ENCODE measurements at regions not wholly inside any gene's neighbourhood (a gene's known extent, or its start where the extent isn't known, plus 50 kb on each side); places are given as distances from the start of the nearest gene placed in this dataset.

DNA sequence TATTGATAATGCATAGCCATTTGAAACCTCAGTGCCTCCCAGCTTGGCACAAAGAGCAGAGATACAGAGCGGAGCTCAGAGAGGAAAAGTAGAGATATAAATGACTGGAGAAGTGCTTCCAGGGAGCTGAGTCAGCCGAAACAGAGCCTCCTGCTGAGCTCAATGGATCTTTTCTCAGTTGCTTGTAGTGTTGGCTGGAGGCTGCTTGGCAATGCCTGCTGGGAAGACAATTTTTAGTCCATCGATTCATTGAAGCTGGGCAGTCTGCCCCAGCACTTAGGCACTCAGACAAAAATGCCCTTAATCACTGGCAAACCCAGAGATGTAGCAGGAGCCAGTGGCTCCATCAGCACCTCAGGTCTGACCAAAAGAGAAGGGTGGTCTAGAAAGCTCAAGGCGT is 81.3 kb upstream of the SETBP1 start:
- no peak for DNase-seq
- Mint-ChIP-seq H3K4me1 (ENCODE audit: low read depth, unreplicated experiment) (no peaks in the 10 kb centered on the region), H3K9me3 (ENCODE audit: unreplicated experiment) (no peaks in the 10 kb centered on the region), H3K4me3 (ENCODE audit: unreplicated experiment) (no peak overlapping the region), H3K27ac (ENCODE audit: unreplicated experiment) (no peak overlapping the region), H3K36me3 (ENCODE audit: unreplicated experiment) (no peaks in the 10 kb centered on the region), H3K27me3 (ENCODE audit: unreplicated experiment) (no peaks in the 10 kb centered on the region)
- TF ChIP-seq, protein P1, sequence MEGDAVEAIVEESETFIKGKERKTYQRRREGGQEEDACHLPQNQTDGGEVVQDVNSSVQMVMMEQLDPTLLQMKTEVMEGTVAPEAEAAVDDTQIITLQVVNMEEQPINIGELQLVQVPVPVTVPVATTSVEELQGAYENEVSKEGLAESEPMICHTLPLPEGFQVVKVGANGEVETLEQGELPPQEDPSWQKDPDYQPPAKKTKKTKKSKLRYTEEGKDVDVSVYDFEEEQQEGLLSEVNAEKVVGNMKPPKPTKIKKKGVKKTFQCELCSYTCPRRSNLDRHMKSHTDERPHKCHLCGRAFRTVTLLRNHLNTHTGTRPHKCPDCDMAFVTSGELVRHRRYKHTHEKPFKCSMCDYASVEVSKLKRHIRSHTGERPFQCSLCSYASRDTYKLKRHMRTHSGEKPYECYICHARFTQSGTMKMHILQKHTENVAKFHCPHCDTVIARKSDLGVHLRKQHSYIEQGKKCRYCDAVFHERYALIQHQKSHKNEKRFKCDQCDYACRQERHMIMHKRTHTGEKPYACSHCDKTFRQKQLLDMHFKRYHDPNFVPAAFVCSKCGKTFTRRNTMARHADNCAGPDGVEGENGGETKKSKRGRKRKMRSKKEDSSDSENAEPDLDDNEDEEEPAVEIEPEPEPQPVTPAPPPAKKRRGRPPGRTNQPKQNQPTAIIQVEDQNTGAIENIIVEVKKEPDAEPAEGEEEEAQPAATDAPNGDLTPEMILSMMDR (IDR thresholded peaks at IDR 0.05; ENCODE audit: partially characterized antibody, unreplicated experiment) = no peak

GRCh38 chr18:44601447-44601846 is 79.2 kb upstream of the SETBP1 start:
- Mint-ChIP-seq H3K36me3 (ENCODE audit: unreplicated experiment) (no peaks in the 10 kb centered on the region), H3K4me3 (ENCODE audit: unreplicated experiment) (no peak overlapping the region), H3K9me3 (ENCODE audit: unreplicated experiment) (no peaks in the 10 kb centered on the region), H3K4me1 (ENCODE audit: low read depth, unreplicated experiment) (no peaks in the 10 kb centered on the region), H3K27ac (ENCODE audit: unreplicated experiment) (no peak overlapping the region), H3K27me3 (ENCODE audit: unreplicated experiment) (no peaks in the 10 kb centered on the region)
- DNase-seq = no peak
- TF ChIP-seq, protein P1 (IDR thresholded peaks at IDR 0.05; ENCODE audit: partially characterized antibody, unreplicated experiment) = no peak

- DNase-seq = no peak
- Mint-ChIP-seq H3K4me3 (ENCODE audit: unreplicated experiment) (no peak overlapping the region), H3K27me3 (ENCODE audit: unreplicated experiment) (no peaks in the 10 kb centered on the region)
These were observed 78.3 kb upstream of the SETBP1 start for GRCh38 chr18:44602380-44602779.

GRCh38 chr18:44602845-44603244 is 77.8 kb upstream of the SETBP1 start:
- Mint-ChIP-seq H3K4me1 (ENCODE audit: low read depth, unreplicated experiment) (no peaks in the 10 kb centered on the region), H3K9me3 (ENCODE audit: unreplicated experiment) (no peaks in the 10 kb centered on the region), H3K27ac (ENCODE audit: unreplicated experiment) (no peak overlapping the region), H3K36me3 (ENCODE audit: unreplicated experiment) (no peaks in the 10 kb centered on the region), H3K4me3 (ENCODE audit: unreplicated experiment) (no peak overlapping the region), H3K27me3 (ENCODE audit: unreplicated experiment) (no peaks in the 10 kb centered on the region)
- TF ChIP-seq, protein P1 (IDR thresholded peaks at IDR 0.05; ENCODE audit: partially characterized antibody, unreplicated experiment) = no peak
- no peak for DNase-seq

More at GRCh38 chr18:44602380-44602779, 78.3 kb upstream of the SETBP1 start:
- TF ChIP-seq, protein P1 (IDR thresholded peaks at IDR 0.05; ENCODE audit: partially characterized antibody, unreplicated experiment) = no peak
- no peaks in the 10 kb centered on the region for H3K9me3 Mint-ChIP-seq (ENCODE audit: unreplicated experiment)
- H3K27ac Mint-ChIP-seq (ENCODE audit: unreplicated experiment) = no peak overlapping the region
- H3K4me1 Mint-ChIP-seq (ENCODE audit: low read depth, unreplicated experiment) = no peaks in the 10 kb centered on the region
- H3K36me3 Mint-ChIP-seq (ENCODE audit: unreplicated experiment) = no peaks in the 10 kb centered on the region

GRCh38 chr18:44609181-44609941 is 71.3 kb upstream of the SETBP1 start:
- H3K9me3 Mint-ChIP-seq (ENCODE audit: unreplicated experiment) = no peaks in the 10 kb centered on the region
- no peak for DNase-seq
- TF ChIP-seq, protein P1 (IDR thresholded peaks at IDR 0.05; ENCODE audit: partially characterized antibody, unreplicated experiment) = no peak
- H3K4me3 Mint-ChIP-seq (ENCODE audit: unreplicated experiment) = no peak overlapping the region
- no peak overlapping the region for H3K27ac Mint-ChIP-seq (ENCODE audit: unreplicated experiment)
- no peaks in the 10 kb centered on the region for H3K27me3 Mint-ChIP-seq (ENCODE audit: unreplicated experiment)
- H3K36me3 Mint-ChIP-seq (ENCODE audit: unreplicated experiment) = no peaks in the 10 kb centered on the region
- no peaks in the 10 kb centered on the region for H3K4me1 Mint-ChIP-seq (ENCODE audit: low read depth, unreplicated experiment)

Data from glutamatergic neuron (in vitro differentiated cells).